GM19193 (cell line): ENCODE measurements at regions not wholly inside any gene's neighbourhood (a gene's known extent, or its start where the extent isn't known, plus 50 kb on each side); places are given as distances from the start of the nearest gene placed in this dataset.

Experiments used
- POLR2A ChIP-seq: IDR thresholded peaks from 4 replicates; pipeline ENCODE4 v1.6.1; 2011; ENCODE audit not compliant: insufficient read depth, insufficient read length; ENCODE audit errors: extremely low read depth

DNA sequence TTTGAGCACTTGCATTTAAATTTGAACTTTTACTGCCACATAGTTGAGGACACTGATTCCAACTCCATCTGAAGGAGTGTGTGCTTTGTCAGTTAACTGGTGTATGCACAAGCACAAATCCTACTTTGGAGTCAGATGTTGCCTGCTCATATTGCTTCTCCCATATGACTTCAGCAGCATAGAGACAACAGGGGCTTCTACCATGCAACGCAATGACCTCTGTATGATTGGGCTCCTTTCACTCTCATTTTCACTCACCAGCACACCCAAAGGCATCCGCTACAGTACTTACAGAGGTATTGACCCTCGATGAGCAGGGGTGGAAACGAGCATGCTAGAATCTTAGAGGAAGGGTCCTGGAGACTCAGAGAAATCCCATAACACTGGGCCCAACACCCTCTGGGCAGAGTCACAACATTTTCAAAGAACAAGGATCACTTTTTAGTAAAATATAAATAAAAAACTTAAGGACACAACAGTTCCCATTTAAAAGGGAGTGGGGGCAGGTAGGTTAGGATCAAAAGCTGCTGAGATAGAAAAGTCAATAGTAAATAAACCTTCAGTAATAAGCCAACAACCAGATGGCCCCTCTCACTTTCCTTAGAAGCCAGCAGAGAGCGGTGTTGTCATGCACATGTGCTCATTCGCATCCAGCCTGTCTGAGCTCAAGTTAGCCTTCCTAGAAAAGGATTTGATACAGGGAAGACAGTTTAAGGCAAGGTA, 203.8 kb downstream of the SNCAIP start:
- no peak for TF ChIP-seq POLR2A

DNA sequence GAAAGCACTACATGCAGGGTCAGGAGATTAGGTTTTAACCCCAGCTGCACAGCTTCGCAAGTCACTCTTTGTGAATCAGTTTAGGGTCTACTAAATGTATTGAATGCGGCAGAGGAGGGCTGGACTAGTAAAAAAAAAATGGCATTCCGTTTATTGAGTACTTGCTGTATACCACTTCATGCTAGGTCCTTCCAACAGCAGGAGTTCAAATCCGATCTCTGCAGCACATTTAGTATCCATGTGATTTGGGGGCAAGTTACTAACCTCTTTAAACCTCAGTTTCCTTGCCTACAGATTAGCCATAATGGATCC, 204.4 kb downstream of the SNCAIP start:
- no peak for TF ChIP-seq POLR2A

DNA sequence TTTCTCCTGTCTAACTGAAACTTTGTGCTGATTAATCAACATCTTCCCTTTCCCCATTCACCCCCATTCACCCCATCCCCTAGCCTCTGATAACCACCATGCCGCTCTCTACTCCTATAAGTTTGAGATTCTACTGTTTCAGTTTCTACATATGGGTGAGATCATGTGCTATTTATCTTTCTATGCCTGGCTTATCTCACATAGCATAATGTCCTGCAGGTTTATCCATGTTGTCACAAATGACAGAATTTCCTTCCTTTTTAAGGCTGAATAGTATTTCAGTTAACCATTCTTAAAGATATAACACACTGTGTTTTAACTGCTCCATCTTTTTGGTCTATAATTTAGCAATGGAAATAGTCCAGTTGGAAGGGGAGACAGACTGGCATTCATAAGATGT, 205.1 kb downstream of the SNCAIP start:
- TF ChIP-seq POLR2A = no peak

DNA sequence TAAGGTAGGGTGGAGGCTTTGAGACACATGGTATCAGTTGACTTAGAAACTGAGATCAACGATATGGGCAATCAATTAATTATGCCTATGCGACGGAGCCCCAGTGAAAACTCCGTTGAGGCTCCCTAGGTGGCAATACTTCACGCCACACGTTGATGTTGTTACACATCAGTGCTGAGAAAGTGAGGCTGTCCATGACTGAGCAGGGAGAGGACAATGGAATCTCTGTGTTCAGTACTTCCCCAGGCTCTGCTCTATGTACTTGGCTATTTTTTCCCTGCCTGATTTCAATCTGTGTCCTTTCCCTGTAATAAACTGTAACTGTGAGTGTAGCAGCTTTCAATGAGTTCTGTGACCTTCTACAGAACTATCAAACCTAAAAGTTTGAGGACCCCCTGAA, 211.7 kb downstream of the SNCAIP start:
- no peak for TF ChIP-seq POLR2A

DNA sequence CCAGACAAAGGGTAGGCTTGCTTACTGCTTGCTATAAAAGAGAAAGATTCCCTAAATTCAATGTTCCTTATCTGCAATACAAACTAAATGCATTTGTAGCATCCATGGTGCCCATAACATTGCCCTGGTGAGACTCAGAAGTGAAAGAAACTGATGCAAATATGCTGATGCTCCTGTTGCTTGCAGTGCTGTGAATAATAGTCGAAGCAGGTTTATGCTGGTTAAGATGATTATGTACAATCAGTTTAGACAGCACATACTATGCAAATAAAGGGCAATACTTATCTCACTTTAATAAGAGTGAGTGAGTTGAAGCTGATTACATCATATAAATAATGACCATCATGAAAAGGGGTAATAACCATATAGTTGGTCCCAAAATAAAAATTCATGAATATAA, 215.5 kb downstream of the SNCAIP start:
- no peak for TF ChIP-seq POLR2A

DNA sequence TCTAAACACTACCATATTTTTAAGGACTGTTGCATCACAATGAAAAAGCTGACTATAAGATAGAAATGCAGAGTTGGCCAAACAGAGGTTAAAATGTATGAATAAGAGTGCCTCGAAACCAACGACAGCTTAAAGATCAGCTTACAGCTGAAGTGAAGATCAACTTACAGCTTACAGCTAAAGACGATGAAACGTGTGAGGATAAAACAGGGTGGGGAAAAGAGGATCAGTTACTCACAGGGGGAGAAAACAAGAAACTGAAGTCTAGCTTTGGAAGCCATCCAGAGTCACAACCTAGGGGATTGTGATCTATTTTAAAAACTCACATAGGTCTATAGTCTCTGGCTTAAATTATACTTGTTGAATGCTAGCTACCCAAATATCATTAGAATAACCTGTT, 220.0 kb downstream of the SNCAIP start:
- TF ChIP-seq POLR2A = no peak

GRCh38 chr5:122533825-122534224, 221.8 kb downstream of the SNCAIP start:
- no peak for TF ChIP-seq POLR2A

DNA sequence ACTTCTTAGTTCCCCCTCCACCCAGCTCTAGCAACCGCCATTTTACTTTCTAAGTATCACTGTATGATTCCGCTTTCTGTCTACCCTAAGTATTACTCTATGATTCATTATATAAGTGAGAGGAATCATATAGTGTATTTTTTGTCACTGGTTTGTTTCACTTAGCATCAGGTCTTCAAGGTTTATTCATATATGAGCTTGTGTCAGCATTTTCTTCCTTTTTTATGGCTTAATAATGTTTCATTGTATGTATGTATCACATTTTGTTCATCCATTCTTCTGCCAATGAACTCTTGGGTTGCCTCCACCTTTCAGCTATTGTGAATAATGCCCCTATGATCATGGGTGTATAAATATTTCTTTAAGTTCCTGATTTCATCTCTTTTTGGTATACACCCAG, 222.8 kb downstream of the SNCAIP start:
- TF ChIP-seq POLR2A = no peak

GRCh38 chr5:122541388-122541787, 229.4 kb downstream of the SNCAIP start:
- TF ChIP-seq POLR2A = no peak

GRCh38 chr5:122545986-122546385, 228.9 kb upstream of the SNX2 start:
- TF ChIP-seq POLR2A = no peak

DNA sequence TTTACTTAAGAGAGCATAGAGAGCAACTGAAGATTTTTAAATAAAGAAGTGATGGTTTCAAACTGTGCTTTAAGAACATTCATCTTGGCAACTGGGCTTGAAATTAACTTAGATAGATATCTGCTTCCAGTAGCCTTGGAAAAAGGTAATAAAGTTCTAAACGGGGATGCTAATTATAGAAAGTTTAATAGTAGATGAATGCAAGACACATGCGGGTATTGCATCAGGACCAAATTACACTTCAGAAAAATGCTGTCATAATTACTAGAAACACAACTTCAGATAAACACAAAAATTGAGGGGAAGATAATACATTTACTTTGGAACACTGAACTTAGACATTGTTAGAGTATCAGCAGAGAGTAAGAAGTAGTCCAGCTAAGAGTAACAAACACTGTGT, 227.7 kb upstream of the SNX2 start:
- TF ChIP-seq POLR2A = no peak

DNA sequence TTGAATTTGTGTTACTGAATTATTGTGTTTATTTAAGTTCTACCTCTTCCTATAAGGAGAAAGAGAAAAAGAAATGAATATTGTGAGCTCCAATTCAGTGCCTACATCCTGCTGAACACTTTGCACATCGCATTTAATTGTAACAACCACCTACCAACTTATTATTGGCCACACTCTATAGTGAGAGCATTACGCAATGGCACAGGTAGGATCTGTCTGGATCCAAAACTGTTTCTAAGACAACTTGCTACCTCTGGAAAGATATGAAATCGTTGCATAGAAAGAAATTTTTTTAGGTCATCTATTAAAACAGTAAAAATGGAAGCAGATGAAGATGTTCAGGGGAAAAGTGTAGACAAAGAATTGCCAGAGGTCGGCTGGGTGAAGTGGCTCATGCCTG, 227.2 kb upstream of the SNX2 start:
- no peak for TF ChIP-seq POLR2A

DNA sequence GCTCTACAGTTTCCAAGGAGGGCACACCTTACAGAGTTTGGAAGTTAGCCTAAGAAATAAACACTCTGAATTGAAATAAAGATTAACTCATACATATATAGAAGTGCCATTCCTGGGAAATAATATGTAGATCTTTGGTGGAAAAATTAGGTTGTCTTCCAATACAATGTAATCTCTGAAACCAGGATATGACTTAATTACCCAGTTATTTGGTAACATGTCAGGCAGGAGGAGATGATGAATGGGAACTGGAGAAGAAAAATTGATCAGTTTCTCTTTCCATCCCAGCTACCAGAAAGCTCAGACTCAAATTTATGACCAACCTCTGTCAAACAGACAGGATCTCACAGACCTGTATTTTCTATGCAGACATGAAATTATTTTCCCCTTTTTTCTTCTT, 215.2 kb upstream of the SNX2 start:
- TF ChIP-seq POLR2A = no peak

DNA sequence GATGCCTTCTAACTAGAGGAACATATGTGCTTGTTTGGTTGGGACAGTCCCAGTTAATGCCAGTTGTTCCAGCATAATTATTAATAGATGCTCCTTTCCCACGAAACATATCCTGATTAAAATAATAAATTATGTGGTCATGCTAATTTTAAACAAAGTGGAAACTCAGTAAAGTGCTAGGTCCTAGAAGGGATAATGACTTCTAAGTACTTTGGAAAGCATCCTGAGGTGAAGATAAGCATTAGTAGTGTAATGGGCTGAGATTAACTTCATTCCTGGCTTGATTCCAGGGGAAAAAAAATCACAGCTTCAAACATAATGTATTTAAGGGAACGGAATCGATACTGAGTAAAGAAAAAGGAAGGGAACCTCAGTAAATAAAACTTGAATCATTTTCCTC, 213.7 kb upstream of the SNX2 start:
- TF ChIP-seq POLR2A = no peak

DNA sequence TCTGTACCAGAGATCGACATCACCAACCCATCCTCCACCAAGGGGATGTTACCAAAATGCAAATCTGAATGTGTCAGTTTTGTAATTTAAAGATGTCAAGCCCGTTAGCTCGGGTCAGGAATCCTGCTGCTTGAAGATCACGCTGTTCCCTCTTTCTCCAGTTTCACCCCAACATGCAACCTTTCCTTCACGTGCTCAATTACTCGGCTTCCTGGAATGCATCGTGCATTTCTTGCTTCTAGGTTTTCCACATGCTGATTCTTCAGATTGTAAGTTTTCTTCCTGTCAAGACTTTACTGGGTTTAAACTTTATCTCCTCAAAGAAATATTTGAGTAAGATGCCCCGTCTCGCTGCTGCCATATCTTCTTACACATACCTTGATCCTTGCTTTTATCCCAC, 209.5 kb upstream of the SNX2 start:
- TF ChIP-seq POLR2A = no peak

DNA sequence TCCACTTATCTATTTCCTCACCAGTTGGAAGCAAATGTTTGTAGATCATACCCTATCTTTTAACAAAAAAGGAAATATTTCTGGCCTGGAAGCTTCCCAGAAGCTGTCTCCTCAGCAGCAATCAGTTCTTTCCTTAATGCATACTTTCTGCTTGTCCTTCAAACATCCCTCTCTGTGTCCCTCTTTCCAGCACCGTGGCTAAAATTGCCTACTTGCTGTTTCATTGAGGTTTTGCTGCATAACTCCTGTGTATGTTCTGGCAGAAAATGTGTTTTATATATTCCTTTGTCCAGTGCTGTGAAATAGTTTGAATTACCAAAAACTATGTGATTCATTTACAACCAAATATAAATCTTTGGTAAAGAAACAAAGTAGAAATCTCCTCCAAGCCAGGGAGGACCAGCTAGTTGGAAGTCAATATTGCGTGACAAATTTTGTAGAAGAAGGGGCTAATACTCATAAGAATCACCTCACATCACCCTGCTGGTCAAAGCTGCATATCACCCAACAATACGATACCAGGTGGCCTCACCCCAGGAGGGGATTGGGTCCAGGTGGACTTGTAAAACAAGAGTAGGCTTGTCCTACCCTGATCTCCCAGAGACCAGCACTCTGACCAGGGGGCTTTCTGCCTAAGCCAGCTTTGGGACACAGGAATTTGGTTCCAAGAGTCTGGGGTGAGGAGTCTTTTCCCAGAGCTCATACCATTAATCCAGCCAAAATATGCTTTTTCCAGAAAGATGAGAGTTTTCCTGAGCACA, 198.4 kb upstream of the SNX2 start:
- TF ChIP-seq POLR2A = no peak
